ENCODE measurements at regions not wholly inside any gene's neighbourhood (a gene's known extent, or its start where the extent isn't known, plus 50 kb on each side); places are given as distances from the start of the nearest gene placed in this dataset.
A peak's percentile ranks its signal among the peaks of the same experiment; 100 is the strongest.

DNA sequence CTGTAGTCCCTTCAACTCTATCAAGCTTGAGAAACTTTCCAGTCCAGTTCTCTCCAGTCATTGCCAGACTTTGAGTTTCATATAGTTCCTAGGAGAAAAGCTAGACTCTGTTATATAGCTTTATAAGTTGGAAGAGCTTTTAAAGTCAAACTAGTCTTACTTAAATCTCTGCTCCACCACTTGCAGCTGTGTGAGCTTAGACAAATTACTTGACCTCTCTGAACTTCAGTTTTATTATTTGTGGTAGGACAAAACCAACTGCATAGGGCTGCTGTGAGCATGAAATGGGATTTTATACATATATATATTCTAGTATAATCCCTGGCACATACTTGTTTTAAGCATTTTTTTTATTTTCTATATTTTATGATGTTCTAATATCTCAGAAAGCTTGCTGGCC, 338.7 kb upstream of the NR5A2 start:
- BruUV-seq (replicated peaks): no TSS peak
- H3K4me1 ChIP-seq (ENCODE audit: insufficient read depth, low read length, poor library complexity, severe bottlenecking): peaks cover 71% of the 10 kb centered on the region

DNA sequence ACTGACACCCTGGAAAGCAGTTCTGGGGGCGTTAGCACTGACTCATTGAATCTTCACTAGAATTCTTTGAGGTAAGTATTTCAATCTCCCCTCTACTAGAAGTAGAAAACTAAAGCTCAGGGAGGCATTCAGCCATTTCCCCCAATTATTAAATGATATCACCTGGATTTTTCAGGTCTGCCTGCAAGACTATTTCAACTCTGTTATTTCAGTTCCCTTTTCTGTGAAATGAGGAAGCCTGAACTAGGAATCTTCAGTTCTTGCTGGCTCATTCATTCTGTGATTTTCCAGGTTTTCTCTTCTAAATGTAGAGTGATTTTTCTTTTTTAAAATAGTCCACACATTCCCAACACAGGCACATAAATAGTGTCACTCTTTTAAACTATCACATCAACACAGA, 337.0 kb upstream of the NR5A2 start:
- BruUV-seq (replicated peaks): no TSS peak
- no peak for TF ChIP-seq EZH2 (IDR thresholded peaks at IDR 0.05; ENCODE audit: borderline replicate concordance, low read depth, low read length, poor library complexity, severe bottlenecking)
- TF ChIP-seq, protein P1, sequence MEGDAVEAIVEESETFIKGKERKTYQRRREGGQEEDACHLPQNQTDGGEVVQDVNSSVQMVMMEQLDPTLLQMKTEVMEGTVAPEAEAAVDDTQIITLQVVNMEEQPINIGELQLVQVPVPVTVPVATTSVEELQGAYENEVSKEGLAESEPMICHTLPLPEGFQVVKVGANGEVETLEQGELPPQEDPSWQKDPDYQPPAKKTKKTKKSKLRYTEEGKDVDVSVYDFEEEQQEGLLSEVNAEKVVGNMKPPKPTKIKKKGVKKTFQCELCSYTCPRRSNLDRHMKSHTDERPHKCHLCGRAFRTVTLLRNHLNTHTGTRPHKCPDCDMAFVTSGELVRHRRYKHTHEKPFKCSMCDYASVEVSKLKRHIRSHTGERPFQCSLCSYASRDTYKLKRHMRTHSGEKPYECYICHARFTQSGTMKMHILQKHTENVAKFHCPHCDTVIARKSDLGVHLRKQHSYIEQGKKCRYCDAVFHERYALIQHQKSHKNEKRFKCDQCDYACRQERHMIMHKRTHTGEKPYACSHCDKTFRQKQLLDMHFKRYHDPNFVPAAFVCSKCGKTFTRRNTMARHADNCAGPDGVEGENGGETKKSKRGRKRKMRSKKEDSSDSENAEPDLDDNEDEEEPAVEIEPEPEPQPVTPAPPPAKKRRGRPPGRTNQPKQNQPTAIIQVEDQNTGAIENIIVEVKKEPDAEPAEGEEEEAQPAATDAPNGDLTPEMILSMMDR (conservative IDR thresholded peaks at IDR 0.05; ENCODE audit: low read depth, low read length): no peak
- peaks cover 54% of the 10 kb centered on the region for H3K4me1 ChIP-seq (ENCODE audit: insufficient read depth, low read length, poor library complexity, severe bottlenecking)
- POLR2A ChIA-PET (ENCODE audit: low non-redundant PET): no interaction called here
- intact Hi-C loops (cut with micrococcal nuclease; ENCODE audit: unreplicated experiment): no loop called here
- no peak overlapping the region for H3K27ac ChIP-seq (ENCODE audit: low read depth, low read length, poor library complexity, severe bottlenecking)
- peaks cover 15% of the 10 kb centered on the region for H3K27me3 ChIP-seq (replicated peaks; ENCODE audit: insufficient read depth, low read depth, low read length, poor library complexity)
- CTCF ChIA-PET: no interaction called here
- no peak for DNase-seq (ENCODE audit: low spot score)
- no peaks in the 10 kb centered on the region for H3K9me3 ChIP-seq (ENCODE audit: low read depth, low read length, poor library complexity, severe bottlenecking)
- no peaks in the 10 kb centered on the region for H3K36me3 ChIP-seq (ENCODE audit: insufficient read depth, low read length, poor library complexity, severe bottlenecking)
- H3K4me3 ChIP-seq (ENCODE audit: low read depth, low read length, poor library complexity, severe bottlenecking): no peak overlapping the region

More for the DNA sequence above, 338.7 kb upstream of the NR5A2 start:
- intact Hi-C loops (cut with micrococcal nuclease; ENCODE audit: unreplicated experiment): loop anchor here (5.0 to 10.0 kb wide), 3 partner anchors 49 to 346 kb away; no protein-coding TSS in a partner anchor
- no peaks in the 10 kb centered on the region for H3K36me3 ChIP-seq (ENCODE audit: insufficient read depth, low read length, poor library complexity, severe bottlenecking)
- H3K27me3 ChIP-seq (replicated peaks; ENCODE audit: insufficient read depth, low read depth, low read length, poor library complexity): no peaks in the 10 kb centered on the region
- CTCF ChIA-PET: no interaction called here
- no peak for DNase-seq (ENCODE audit: low spot score)
- TF ChIP-seq, protein P1 (conservative IDR thresholded peaks at IDR 0.05; ENCODE audit: low read depth, low read length): no peak
- TF ChIP-seq EZH2 (IDR thresholded peaks at IDR 0.05; ENCODE audit: borderline replicate concordance, low read depth, low read length, poor library complexity, severe bottlenecking): no peak
- POLR2A ChIA-PET (ENCODE audit: low non-redundant PET): no interaction called here
- no peak overlapping the region for H3K4me3 ChIP-seq (ENCODE audit: low read depth, low read length, poor library complexity, severe bottlenecking)
- no peaks in the 10 kb centered on the region for H3K9me3 ChIP-seq (ENCODE audit: low read depth, low read length, poor library complexity, severe bottlenecking)
- H3K27ac ChIP-seq (ENCODE audit: low read depth, low read length, poor library complexity, severe bottlenecking): no peak overlapping the region

DNA sequence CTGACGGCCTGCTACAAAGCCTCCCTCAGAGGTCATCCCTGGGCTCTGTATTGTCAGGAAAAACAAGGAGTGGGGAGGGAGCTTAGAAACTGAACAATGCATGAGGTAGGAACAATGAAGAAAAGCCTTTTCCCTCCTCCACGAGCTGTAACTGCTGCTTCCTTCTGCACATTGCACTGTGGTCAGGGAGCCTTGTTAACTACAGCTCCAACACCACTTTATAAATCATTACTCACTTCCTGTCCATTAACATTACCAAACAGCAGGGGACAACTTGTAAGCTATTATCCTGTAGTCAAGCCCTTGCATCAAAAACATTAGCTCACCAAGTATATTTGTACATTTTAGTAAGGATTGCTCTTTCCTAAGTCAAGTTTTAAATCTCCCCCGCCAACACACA, 336.0 kb upstream of the NR5A2 start:
- ChIA-PET CTCF (interaction anchor here (0.6 kb wide), 1 partner anchor 403 kb away, joined by 9 read pairs; no protein-coding TSS in a partner anchor), POLR2A (ENCODE audit: low non-redundant PET) (no interaction called here)
- no peak overlapping the region for H3K27ac ChIP-seq (ENCODE audit: low read depth, low read length, poor library complexity, severe bottlenecking)
- peaks cover 48% of the 10 kb centered on the region for H3K4me1 ChIP-seq (ENCODE audit: insufficient read depth, low read length, poor library complexity, severe bottlenecking)
- H3K4me3 ChIP-seq (ENCODE audit: low read depth, low read length, poor library complexity, severe bottlenecking): no peak overlapping the region
- H3K27me3 ChIP-seq (replicated peaks; ENCODE audit: insufficient read depth, low read depth, low read length, poor library complexity): peaks cover 25% of the 10 kb centered on the region
- intact Hi-C loops (cut with micrococcal nuclease; ENCODE audit: unreplicated experiment): no loop called here
- TF ChIP-seq EZH2 (IDR thresholded peaks at IDR 0.05; ENCODE audit: borderline replicate concordance, low read depth, low read length, poor library complexity, severe bottlenecking): no peak
- TF ChIP-seq, protein P1 (conservative IDR thresholded peaks at IDR 0.05; ENCODE audit: low read depth, low read length): no peak
- no TSS peak for BruUV-seq (replicated peaks)
- no peaks in the 10 kb centered on the region for H3K36me3 ChIP-seq (ENCODE audit: insufficient read depth, low read length, poor library complexity, severe bottlenecking)
- H3K9me3 ChIP-seq (ENCODE audit: low read depth, low read length, poor library complexity, severe bottlenecking): no peaks in the 10 kb centered on the region
- DNase-seq (ENCODE audit: low spot score): peak; percentile 95

Measured in A673 (cell line).